Body of pancreas (tissue), 4 donors: ENCODE measurements at regions not wholly inside any gene's neighbourhood (a gene's known extent, or its start where the extent isn't known, plus 50 kb on each side); places are given as distances from the start of the nearest gene placed in this dataset.

Experiments
- ATAC-seq: fragments of 150-250 bp; one replicate; pipeline ENCODE4 v1.9.1; 2016
- DNase-seq, 4 donors: peaks; one replicate each; pipeline ENCODE4 v3.0.0-alpha.2; 2019
- H3K27ac ChIP-seq, 4 donors: fragments of 200-600 bp; sonication (generic); 1 replicate in 3 of 4; 2 replicates in 1 of 4; pipeline versions ENCODE4 v1.5.1 to v1.6.1; 2016 to 2019; ENCODE audit warnings: mild to moderate bottlenecking in 1 of 4, mixed read lengths in 1 of 4, moderate library complexity in 1 of 4
- H3K27me3 ChIP-seq, 2 donors: fragments of 200-600 bp; sonication (generic); one replicate each; pipeline ENCODE4 v1.6.0; 2016; ENCODE audit warnings: mild to moderate bottlenecking in 1 of 2
- H3K36me3 ChIP-seq, 2 donors: fragments of 200-600 bp; sonication (generic); replicated peaks in 1 of 2; 2 replicates each; pipeline ENCODE4 v1.5.1; 2016; ENCODE audit warnings: low read depth in 2 of 2; ENCODE audit not compliant: insufficient read depth in 1 of 2
- H3K4me1 ChIP-seq: fragments of 200-600 bp; sonication (generic); one replicate; pipeline ENCODE4 v1.6.0; 2016
- H3K4me3 ChIP-seq, 2 donors: fragments of 200-600 bp; sonication (generic); 1 replicate in 1 of 2; 2 replicates in 1 of 2; pipeline ENCODE4 v1.5.1; 2016 to 2019
- H3K9me3 ChIP-seq, 3 donors: fragments of 200-600 bp; sonication (generic); 1 replicate in 2 of 3; 2 replicates in 1 of 3; pipeline ENCODE4 v1.5.1; 2016
- POLR2A ChIP-seq, 3 donors: fragments of 450-650 bp; IDR thresholded peaks; one replicate each; pipeline ENCODE4 v1.6.1; 2016; ENCODE audit warnings: antibody characterized with exemption in 3 of 3, mild to moderate bottlenecking in 2 of 3
- WGBS, 2 donors: methylation state at CpG; one replicate each; pipeline ENCODE4 v1.1.5; 2017; 5-methylcytosine and 5-hydroxymethylcytosine counted together
- intact Hi-C: fragments of 100-400 bp; cut with DNase I; formaldehyde crosslinking; loops from one replicate; pipeline ENCODE4 v1.15.1; 2023
- TF ChIP-seq, protein P1 (sequence below), 7 experiments: fragments of 450-650 bp in 4 of 7; fragments of 200-600 bp in 3 of 7; sonication (generic) in 3 of 7; IDR thresholded peaks; one replicate each; pipeline ENCODE4 v1.5.1; 2016 to 2019; ENCODE audit warnings: antibody characterized with exemption in 7 of 7

DNA sequence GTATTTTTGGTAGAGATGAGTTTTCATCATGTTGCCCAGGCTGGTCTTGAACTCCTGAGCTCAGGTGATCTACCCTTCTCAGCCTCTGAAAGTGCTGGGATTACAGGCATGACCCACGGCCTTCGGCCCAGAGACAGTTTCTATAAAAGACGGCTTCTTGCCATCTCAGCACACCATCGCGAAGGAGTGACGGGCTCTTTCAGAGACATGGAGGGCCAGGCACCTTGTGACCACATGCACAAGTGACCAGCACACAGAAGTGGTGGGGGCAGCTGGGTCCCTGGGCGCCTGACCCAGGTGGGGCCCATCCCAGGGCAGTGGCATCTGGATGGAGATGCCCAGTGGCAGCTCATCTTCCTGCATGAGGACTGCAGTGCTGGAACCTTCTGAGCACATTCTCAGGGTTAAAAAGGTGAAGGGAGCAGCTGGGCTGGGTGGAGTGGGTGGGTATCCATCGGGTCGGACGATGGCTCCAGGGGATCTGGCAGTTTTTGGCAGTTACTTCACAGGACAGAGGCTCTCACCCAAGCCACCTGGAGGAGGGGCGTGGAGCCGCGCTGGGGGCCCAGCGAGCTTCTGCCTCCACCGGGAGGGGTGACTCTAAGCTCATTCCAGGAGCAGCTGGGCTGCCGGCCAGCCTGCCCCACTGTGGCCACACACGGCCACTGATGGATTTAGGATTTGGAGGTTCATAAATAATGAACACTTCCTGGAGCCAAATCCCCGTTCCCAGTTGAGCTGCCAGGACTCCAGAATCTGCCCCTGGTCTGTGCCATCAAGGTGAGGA lies 373.0 kb downstream of the CTTN start:
- intact Hi-C loops: no loop called here
- Histone ChIP-seq H3K36me3 (no peaks in the 10 kb centered on the region), H3K27ac (peak overlapping the region in 2 of 4 donors; percentile 4 to 37), H3K27me3 (no peaks in the 10 kb centered on the region), H3K4me3 (no peak overlapping the region), H3K9me3 (peaks cover 0 to 5% (median 0%) of the 10 kb centered on the region in 3 donors), H3K4me1 (no peaks in the 10 kb centered on the region)
- ATAC-seq (peak; percentile 49), DNase-seq (peak; percentile 14 to 23 (median 18))
- 73 to 83% methylated on average over 11 to 18 of the region's 18 CpGs for WGBS, 2 donors
- no peak for TF ChIP-seq POLR2A (IDR thresholded peaks at IDR 0.05)
- TF ChIP-seq, protein P1, sequence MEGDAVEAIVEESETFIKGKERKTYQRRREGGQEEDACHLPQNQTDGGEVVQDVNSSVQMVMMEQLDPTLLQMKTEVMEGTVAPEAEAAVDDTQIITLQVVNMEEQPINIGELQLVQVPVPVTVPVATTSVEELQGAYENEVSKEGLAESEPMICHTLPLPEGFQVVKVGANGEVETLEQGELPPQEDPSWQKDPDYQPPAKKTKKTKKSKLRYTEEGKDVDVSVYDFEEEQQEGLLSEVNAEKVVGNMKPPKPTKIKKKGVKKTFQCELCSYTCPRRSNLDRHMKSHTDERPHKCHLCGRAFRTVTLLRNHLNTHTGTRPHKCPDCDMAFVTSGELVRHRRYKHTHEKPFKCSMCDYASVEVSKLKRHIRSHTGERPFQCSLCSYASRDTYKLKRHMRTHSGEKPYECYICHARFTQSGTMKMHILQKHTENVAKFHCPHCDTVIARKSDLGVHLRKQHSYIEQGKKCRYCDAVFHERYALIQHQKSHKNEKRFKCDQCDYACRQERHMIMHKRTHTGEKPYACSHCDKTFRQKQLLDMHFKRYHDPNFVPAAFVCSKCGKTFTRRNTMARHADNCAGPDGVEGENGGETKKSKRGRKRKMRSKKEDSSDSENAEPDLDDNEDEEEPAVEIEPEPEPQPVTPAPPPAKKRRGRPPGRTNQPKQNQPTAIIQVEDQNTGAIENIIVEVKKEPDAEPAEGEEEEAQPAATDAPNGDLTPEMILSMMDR (IDR thresholded peaks at IDR 0.05): peak in 1 of 7 experiments; percentile 6

DNA sequence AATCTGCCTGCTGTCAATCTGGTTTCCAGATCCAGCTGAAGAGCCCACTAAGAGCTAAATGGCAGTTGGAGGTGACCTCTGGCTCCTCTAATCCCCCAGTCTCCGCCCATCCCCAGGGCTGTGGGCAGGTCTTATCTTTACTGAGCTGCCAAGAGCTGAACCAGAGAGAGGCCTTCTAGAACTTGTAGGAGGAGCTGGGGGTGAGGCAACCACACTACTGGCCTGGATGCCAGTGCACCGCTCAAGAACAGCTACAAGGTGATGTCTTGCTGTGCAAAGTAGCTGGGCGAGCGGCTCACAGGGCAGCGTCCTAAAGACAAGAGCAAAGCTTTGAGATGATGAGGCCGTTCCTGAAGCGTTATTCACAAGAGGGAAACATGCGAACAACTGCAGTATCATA lies 374.6 kb downstream of the CTTN start:
- DNase-seq (no peak), ATAC-seq (no peak)
- intact Hi-C loops: no loop called here
- Histone ChIP-seq H3K4me3 (no peak overlapping the region), H3K4me1 (no peaks in the 10 kb centered on the region), H3K9me3 (peaks cover 0 to 5% (median 0%) of the 10 kb centered on the region in 3 donors), H3K36me3 (no peaks in the 10 kb centered on the region), H3K27me3 (no peaks in the 10 kb centered on the region), H3K27ac (no peak overlapping the region)
- WGBS, 2 donors: 91 to 93% methylated on average over 8 of the region's 8 CpGs
- TF ChIP-seq POLR2A (IDR thresholded peaks at IDR 0.05): no peak
- TF ChIP-seq, protein P1 (IDR thresholded peaks at IDR 0.05): no peak

GRCh38 chr11:70775386-70776075 lies 377.2 kb downstream of the CTTN start:
- 95 to 97% methylated on average over 11 to 12 of the region's 12 CpGs for WGBS, 2 donors
- intact Hi-C loops: no loop called here
- Histone ChIP-seq H3K36me3 (no peaks in the 10 kb centered on the region), H3K27me3 (no peaks in the 10 kb centered on the region), H3K27ac (no peak overlapping the region), H3K9me3 (peaks cover 0 to 5% (median 0%) of the 10 kb centered on the region in 3 donors), H3K4me1 (no peaks in the 10 kb centered on the region), H3K4me3 (no peak overlapping the region)
- DNase-seq: no peak
- TF ChIP-seq, protein P1 (IDR thresholded peaks at IDR 0.05): no peak
- no peak for TF ChIP-seq POLR2A (IDR thresholded peaks at IDR 0.05)
- no peak for ATAC-seq

- DNase-seq (no peak), ATAC-seq (no peak)
- intact Hi-C loops: no loop called here
- no peak overlapping the region for H3K4me3 ChIP-seq
- TF ChIP-seq POLR2A (IDR thresholded peaks at IDR 0.05): no peak
- TF ChIP-seq, protein P1 (IDR thresholded peaks at IDR 0.05): no peak
- no peaks in the 10 kb centered on the region for H3K4me1 ChIP-seq
- no peak overlapping the region for H3K27ac ChIP-seq
- no peaks in the 10 kb centered on the region for H3K27me3 ChIP-seq
- H3K9me3 ChIP-seq: peaks cover 0 to 5% (median 0%) of the 10 kb centered on the region in 3 donors
- H3K36me3 ChIP-seq: no peaks in the 10 kb centered on the region
Observed at GRCh38 chr11:70776914-70777532, 378.7 kb downstream of the CTTN start.
